ENCODE measurements at regions not wholly inside any gene's neighbourhood (a gene's known extent, or its start where the extent isn't known, plus 50 kb on each side); places are given as distances from the start of the nearest gene placed in this dataset.

DNA sequence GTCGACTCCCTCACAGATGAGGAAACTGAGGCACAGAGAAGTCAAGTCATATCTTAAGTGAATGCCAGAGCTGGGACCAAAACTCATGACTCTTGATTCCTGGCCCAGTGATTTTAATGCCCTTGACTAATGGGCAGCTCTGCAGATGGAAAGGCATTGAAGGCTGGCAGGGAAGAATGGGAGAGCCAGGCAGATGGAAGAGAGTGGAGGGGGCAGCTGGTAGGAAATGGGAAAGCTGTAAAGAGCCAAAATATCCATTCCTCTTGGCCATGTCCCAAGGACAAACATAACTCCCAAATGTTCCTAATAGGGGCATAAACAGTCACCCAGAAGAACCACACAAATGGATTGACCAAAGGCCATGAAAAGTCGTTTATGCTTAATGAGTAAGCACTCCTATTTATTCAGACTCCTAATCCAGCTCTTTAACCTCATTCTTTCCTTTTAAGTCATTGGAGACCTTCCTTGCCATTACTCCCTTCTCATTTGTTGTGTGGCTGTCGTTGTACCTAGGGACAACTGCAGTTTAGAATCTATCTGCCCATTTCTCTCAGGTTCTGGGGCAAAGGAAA is 330.5 kb upstream of the ROPN1 start:
- H3K27me3 Mint-ChIP-seq: no peaks in the 10 kb centered on the region
- no peak for TF ChIP-seq CTCF (conservative IDR thresholded peaks at IDR 0.05)
- no peak overlapping the region for H3K4me3 Mint-ChIP-seq
- no peaks in the 10 kb centered on the region for H3K36me3 Mint-ChIP-seq
- no peaks in the 10 kb centered on the region for H3K9me3 Mint-ChIP-seq
- DNase-seq (ENCODE audit: extremely low spot score, unreplicated experiment): no peak
- H3K27ac Mint-ChIP-seq: no peak overlapping the region
- H3K4me1 Mint-ChIP-seq (ENCODE audit: unreplicated experiment): peaks cover 5% of the 10 kb centered on the region

- TF ChIP-seq CTCF (conservative IDR thresholded peaks at IDR 0.05): no peak
- no peaks in the 10 kb centered on the region for H3K9me3 Mint-ChIP-seq
- no peak for DNase-seq (ENCODE audit: extremely low spot score, unreplicated experiment)
- H3K4me1 Mint-ChIP-seq (ENCODE audit: unreplicated experiment): no peaks in the 10 kb centered on the region
- no peak overlapping the region for H3K27ac Mint-ChIP-seq
- no peaks in the 10 kb centered on the region for H3K36me3 Mint-ChIP-seq
- no peak overlapping the region for H3K4me3 Mint-ChIP-seq
- H3K27me3 Mint-ChIP-seq: no peaks in the 10 kb centered on the region
These were observed 331.0 kb upstream of the ROPN1 start for GRCh38 chr3:124322966-124323365.

- no peaks in the 10 kb centered on the region for H3K36me3 Mint-ChIP-seq
- no peak for DNase-seq (ENCODE audit: extremely low spot score, unreplicated experiment)
- no peak overlapping the region for H3K4me3 Mint-ChIP-seq
- H3K4me1 Mint-ChIP-seq (ENCODE audit: unreplicated experiment): no peaks in the 10 kb centered on the region
- no peak for TF ChIP-seq CTCF (conservative IDR thresholded peaks at IDR 0.05)
- no peaks in the 10 kb centered on the region for H3K9me3 Mint-ChIP-seq
- H3K27ac Mint-ChIP-seq: no peak overlapping the region
- H3K27me3 Mint-ChIP-seq: no peaks in the 10 kb centered on the region
These were observed 333.3 kb upstream of the ROPN1 start for GRCh38 chr3:124325248-124325647.

DNA sequence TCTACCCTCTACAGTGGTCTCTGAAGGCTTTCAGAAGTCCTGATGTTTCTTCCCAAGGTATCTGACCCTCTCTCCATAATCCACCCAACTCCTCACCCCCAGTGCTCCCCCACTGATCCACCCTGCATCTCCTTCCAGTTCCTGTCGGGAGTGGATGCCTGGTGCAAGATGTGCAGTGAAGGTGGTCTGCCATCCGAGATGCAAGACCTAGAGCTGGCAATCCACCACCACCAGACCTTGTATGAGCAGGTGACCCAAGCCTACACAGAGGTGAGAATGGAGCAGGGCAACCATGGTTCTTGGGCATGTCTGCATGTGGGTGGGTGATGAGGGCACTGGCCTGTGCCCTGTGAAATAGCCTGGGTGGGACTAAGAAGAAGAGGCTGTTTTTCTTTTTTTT is 337.8 kb upstream of the ROPN1 start:
- H3K4me1 Mint-ChIP-seq (ENCODE audit: unreplicated experiment): no peaks in the 10 kb centered on the region
- DNase-seq (ENCODE audit: extremely low spot score, unreplicated experiment): no peak
- H3K4me3 Mint-ChIP-seq: no peak overlapping the region
- no peaks in the 10 kb centered on the region for H3K36me3 Mint-ChIP-seq
- H3K27me3 Mint-ChIP-seq: no peaks in the 10 kb centered on the region
- H3K27ac Mint-ChIP-seq: no peak overlapping the region
- TF ChIP-seq CTCF (conservative IDR thresholded peaks at IDR 0.05): no peak
- no peaks in the 10 kb centered on the region for H3K9me3 Mint-ChIP-seq

DNA sequence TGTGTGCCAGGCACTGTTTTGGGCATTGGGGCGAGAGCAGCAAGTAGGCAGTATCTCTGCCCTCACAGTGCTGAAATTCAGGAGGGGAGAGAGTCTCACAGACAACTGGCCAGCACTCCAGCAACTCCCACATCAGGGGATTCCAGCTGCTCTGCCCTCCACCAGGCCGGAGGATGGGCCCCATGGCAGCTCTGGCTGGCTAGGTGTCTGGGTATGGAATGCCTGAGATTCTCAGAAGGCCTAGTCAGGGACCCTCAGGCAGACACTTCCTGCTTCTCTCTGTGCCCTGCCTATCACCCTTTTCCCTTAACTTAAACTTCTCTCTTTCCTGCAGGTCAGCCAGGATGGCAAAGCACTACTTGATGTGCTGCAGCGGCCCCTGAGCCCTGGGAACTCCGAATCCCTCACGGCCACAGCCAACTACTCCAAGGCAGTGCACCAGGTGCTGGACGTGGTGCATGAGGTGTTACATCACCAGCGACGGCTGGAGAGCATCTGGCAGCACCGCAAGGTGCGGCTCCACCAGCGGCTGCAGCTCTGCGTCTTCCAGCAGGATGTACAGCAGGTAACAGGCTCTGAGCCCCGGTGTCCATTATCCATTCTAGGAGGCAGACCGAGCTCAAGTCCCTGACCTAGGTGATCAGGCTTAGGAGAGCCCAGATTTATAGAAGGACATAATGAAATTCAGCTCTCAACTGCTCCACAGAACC is 342.2 kb upstream of the ROPN1 start:
- Mint-ChIP-seq H3K36me3 (no peaks in the 10 kb centered on the region), H3K9me3 (no peaks in the 10 kb centered on the region), H3K4me1 (ENCODE audit: unreplicated experiment) (no peaks in the 10 kb centered on the region), H3K4me3 (no peak overlapping the region), H3K27ac (no peak overlapping the region), H3K27me3 (no peaks in the 10 kb centered on the region)
- TF ChIP-seq CTCF (conservative IDR thresholded peaks at IDR 0.05): no peak
- no peak for DNase-seq (ENCODE audit: extremely low spot score, unreplicated experiment)
